Heart left ventricle (tissue), 13 donors: ENCODE measurements at regions not wholly inside any gene's neighbourhood (a gene's known extent, or its start where the extent isn't known, plus 50 kb on each side); places are given as distances from the start of the nearest gene placed in this dataset.

ENCODE experiments used
- CTCF ChIP-seq, 12 donors: fragments of 200-600 bp; sonication (generic) in 4 of 12; IDR thresholded peaks; one replicate each; pipeline versions ENCODE4 v1.5.0 to v1.8.0; 2018 to 2022; ENCODE audit warnings: antibody characterized with exemption in 12 of 12, mild to moderate bottlenecking in 5 of 12
- POLR2A ChIP-seq, 2 donors: fragments of 450-650 bp; IDR thresholded peaks; one replicate each; pipeline ENCODE4 v1.6.1; 2017; ENCODE audit warnings: antibody characterized with exemption in 2 of 2, mild to moderate bottlenecking in 2 of 2, moderate library complexity in 2 of 2
- donor health status: ischemic (EF 13 %, LVEDD 7.1; RV severe dilation, severe dysfunction).
- donor health status: DM: no; HTN: yes; CAD: no.
- donor health status: DM: no; HTN: no; CAD: no.
- donor health status: ischemic (EF 25% LVEDD 6.9; RV normal size, moderate dysfunction).
- donor health status: ischemic (EF 25% LVEDD 5.7; RV mildly dilated, moderate dysfunction).
- donor health status: ischemic (EF 35%, LVEDD 5.7; RV mildly dilated, moderate dysfunction).
- donor health status: nonischemic (EF 11% LVEDD 7.7; RV severe dilation, severe dysfunction).
- donor health status: DM: yes; HTN: yes; CAD: no.
- donor health status: PGD.
- donor health status: ischemic (EF 29% LVEDD 5.4; RV normal size, mild dysfunction).
- donor health status: nonischemic (EF 23%, LVEDD 6.1; RV moderate dilation, normal function).

- TF ChIP-seq CTCF (IDR thresholded peaks at IDR 0.05) (no peak), POLR2A (IDR thresholded peaks at IDR 0.05) (no peak)
Measured at GRCh38 chrX:82585868-82586267, 922.2 kb upstream of the POU3F4 start.
